Liver (tissue), 8 donors: ENCODE measurements at regions not wholly inside any gene's neighbourhood (a gene's known extent, or its start where the extent isn't known, plus 50 kb on each side); places are given as distances from the start of the nearest gene placed in this dataset.

Experiments
- DNase-seq: peaks from one replicate; pipeline ENCODE4 v3.0.0-alpha.2; 2017; ENCODE audit warnings: low spot score
- H3K27ac ChIP-seq, 2 donors: one replicate each; pipeline ENCODE4 v1.7.0; 2013; ENCODE audit warnings: inconsistent platforms in 2 of 2, low read length in 2 of 2, control low read depth in 1 of 2, low read depth in 1 of 2, mild to moderate bottlenecking in 1 of 2
- H3K27me3 ChIP-seq, 4 donors: one replicate each; pipeline versions ENCODE4 v1.6.1 to v1.7.0; 2013; ENCODE audit warnings: low read length in 3 of 4, inconsistent platforms in 1 of 4, mild to moderate bottlenecking in 1 of 4, moderate library complexity in 1 of 4; ENCODE audit not compliant: control insufficient read depth in 4 of 4, insufficient read depth in 4 of 4
- H3K36me3 ChIP-seq, 4 donors: one replicate each; pipeline versions ENCODE4 v1.6.1 to v1.7.0; 2013; ENCODE audit warnings: low read length in 3 of 4, mild to moderate bottlenecking in 3 of 4, low read depth in 1 of 4, moderate library complexity in 1 of 4; ENCODE audit not compliant: control insufficient read depth in 4 of 4, insufficient read depth in 3 of 4
- H3K4me1 ChIP-seq, 4 donors: one replicate each; pipeline versions ENCODE4 v1.6.1 to v1.7.0; 2013; ENCODE audit warnings: low read length in 3 of 4, mild to moderate bottlenecking in 3 of 4, moderate library complexity in 1 of 4; ENCODE audit not compliant: control insufficient read depth in 4 of 4, insufficient read depth in 4 of 4
- H3K4me3 ChIP-seq, 3 donors: one replicate each; pipeline versions ENCODE4 v1.6.1 to v1.7.0; 2013; ENCODE audit warnings: low read length in 3 of 3, control low read depth in 1 of 3, low read depth in 1 of 3, mild to moderate bottlenecking in 1 of 3
- H3K9ac ChIP-seq, 2 donors: one replicate each; pipeline ENCODE4 v1.7.0; 2013; ENCODE audit warnings: low read length in 2 of 2, mild to moderate bottlenecking in 2 of 2, moderate library complexity in 2 of 2, control low read depth in 1 of 2, low read depth in 1 of 2
- H3K9me3 ChIP-seq, 4 donors: one replicate each; pipeline versions ENCODE4 v1.6.1 to v1.7.0; 2013; ENCODE audit warnings: low read length in 3 of 4; ENCODE audit not compliant: control insufficient read depth in 4 of 4
- EGR1 ChIP-seq, 2 donors: IDR thresholded peaks; 2 replicates each; pipeline ENCODE4 v1.6.1; 2016 to 2018; ENCODE audit warnings: antibody characterized with exemption in 2 of 2, low read depth in 2 of 2
- FOXA1 ChIP-seq: IDR thresholded peaks from 2 replicates; pipeline ENCODE4 v1.6.1; 2016; ENCODE audit warnings: antibody characterized with exemption
- FOXA2 ChIP-seq: IDR thresholded peaks from 2 replicates; pipeline ENCODE4 v1.6.1; 2016; ENCODE audit warnings: antibody characterized with exemption
- GABPA ChIP-seq, 2 donors: IDR thresholded peaks in 1 of 2; conservative IDR thresholded peaks in 1 of 2; 2 replicates each; pipeline ENCODE4 v1.6.1; 2016; ENCODE audit warnings: antibody characterized with exemption in 2 of 2, mild to moderate bottlenecking in 1 of 2, moderate library complexity in 1 of 2
- HNF4A ChIP-seq, 2 donors: conservative IDR thresholded peaks; 2 replicates each; pipeline ENCODE4 v1.6.1; 2016; ENCODE audit warnings: antibody characterized with exemption in 2 of 2, mild to moderate bottlenecking in 2 of 2
- HNF4G ChIP-seq: IDR thresholded peaks from 2 replicates; pipeline ENCODE4 v1.6.1; 2016; ENCODE audit warnings: antibody characterized with exemption
- JUND ChIP-seq, 2 donors: IDR thresholded peaks; 2 replicates each; pipeline ENCODE4 v1.6.1; 2016; ENCODE audit warnings: antibody characterized with exemption in 2 of 2
- NR2F2 ChIP-seq: IDR thresholded peaks from 2 replicates; pipeline ENCODE4 v1.6.1; 2016; ENCODE audit warnings: antibody characterized with exemption
- RAD21 ChIP-seq, 2 donors: IDR thresholded peaks; 2 replicates each; pipeline ENCODE4 v1.6.1; 2016; ENCODE audit warnings: antibody characterized with exemption in 2 of 2, mild to moderate bottlenecking in 2 of 2
- RXRA ChIP-seq, 2 donors: IDR thresholded peaks; 2 replicates each; pipeline ENCODE4 v1.6.1; 2017 to 2018; ENCODE audit warnings: antibody characterized with exemption in 2 of 2, mild to moderate bottlenecking in 1 of 2
- SP1 ChIP-seq: IDR thresholded peaks from 2 replicates; pipeline ENCODE4 v1.6.1; 2018; ENCODE audit warnings: antibody characterized with exemption, mild to moderate bottlenecking
- TAF1 ChIP-seq: conservative IDR thresholded peaks from 2 replicates; pipeline ENCODE4 v1.6.1; 2016; ENCODE audit warnings: antibody characterized with exemption, mild to moderate bottlenecking
- YY1 ChIP-seq: IDR thresholded peaks from 2 replicates; pipeline ENCODE4 v1.6.1; 2016; ENCODE audit warnings: antibody characterized with exemption, mild to moderate bottlenecking
- WGBS: extraction: QIAGEN DNeasy Blood & Tissue Kit; methylation state at CpG from one replicate; pipeline ENCODE4 v1.1.7; 2013; 5-methylcytosine and 5-hydroxymethylcytosine counted together
- TF ChIP-seq, protein P1 (sequence below): IDR thresholded peaks from 2 replicates; pipeline ENCODE4 v1.6.1; 2016; ENCODE audit warnings: antibody characterized with exemption
- TF ChIP-seq, protein P2 (sequence below): fragments of 150-350 bp; IDR thresholded peaks from 2 replicates; pipeline ENCODE4 v1.5.1; 2017; ENCODE audit warnings: improper control_type of control experiment, low read depth, low read length; ENCODE audit not compliant: missing input control
- TF ChIP-seq, protein P3 (sequence below): IDR thresholded peaks from 2 replicates; pipeline ENCODE4 v1.6.1; 2016; ENCODE audit warnings: antibody characterized with exemption
- TF ChIP-seq, protein P4 (sequence below): IDR thresholded peaks from 2 replicates; pipeline ENCODE4 v1.6.1; 2016; ENCODE audit warnings: antibody characterized with exemption
- TF ChIP-seq, protein P5 (sequence below): IDR thresholded peaks from 2 replicates; pipeline ENCODE4 v1.6.1; 2016; ENCODE audit warnings: antibody characterized with exemption, mild to moderate bottlenecking
- donor health status: healthy.
- donor health status: healthy.
- donor health status: healthy.
- donor health status: healthy.
- donor health status: healthy.

DNA sequence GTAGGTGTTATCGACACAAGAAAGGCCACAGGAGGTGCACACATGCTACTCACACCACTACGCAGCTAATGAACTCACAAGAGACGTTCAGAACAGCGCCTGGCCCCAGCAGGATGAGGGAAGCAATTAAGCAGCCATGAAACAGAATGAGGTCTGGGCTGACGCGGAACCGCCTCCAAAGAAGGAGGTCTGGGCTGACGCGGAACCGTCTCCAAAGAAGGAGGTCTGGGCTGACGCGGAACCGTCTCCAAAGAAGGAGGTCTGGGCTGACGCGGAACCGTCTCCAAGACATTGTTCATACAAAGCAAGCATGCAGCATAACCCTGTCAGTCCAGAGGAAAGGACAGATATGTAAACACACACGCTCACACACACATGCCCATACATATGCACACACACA, 63.2 kb upstream of the ZNF354A start:
- DNase-seq, result no peak
- TF ChIP-seq YY1, result no peak
- TF ChIP-seq EGR1 (IDR thresholded peaks at IDR 0.05; ENCODE audit: low read depth in 2 of 2), result no peak
- no peak for TF ChIP-seq RXRA (IDR thresholded peaks at IDR 0.05)
- TF ChIP-seq HNF4A (conservative IDR thresholded peaks at IDR 0.05), result no peak
- TF ChIP-seq, protein P1, sequence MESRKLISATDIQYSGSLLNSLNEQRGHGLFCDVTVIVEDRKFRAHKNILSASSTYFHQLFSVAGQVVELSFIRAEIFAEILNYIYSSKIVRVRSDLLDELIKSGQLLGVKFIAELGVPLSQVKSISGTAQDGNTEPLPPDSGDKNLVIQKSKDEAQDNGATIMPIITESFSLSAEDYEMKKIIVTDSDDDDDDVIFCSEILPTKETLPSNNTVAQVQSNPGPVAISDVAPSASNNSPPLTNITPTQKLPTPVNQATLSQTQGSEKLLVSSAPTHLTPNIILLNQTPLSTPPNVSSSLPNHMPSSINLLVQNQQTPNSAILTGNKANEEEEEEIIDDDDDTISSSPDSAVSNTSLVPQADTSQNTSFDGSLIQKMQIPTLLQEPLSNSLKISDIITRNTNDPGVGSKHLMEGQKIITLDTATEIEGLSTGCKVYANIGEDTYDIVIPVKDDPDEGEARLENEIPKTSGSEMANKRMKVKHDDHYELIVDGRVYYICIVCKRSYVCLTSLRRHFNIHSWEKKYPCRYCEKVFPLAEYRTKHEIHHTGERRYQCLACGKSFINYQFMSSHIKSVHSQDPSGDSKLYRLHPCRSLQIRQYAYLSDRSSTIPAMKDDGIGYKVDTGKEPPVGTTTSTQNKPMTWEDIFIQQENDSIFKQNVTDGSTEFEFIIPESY, result no peak
- TF ChIP-seq NR2F2, result no peak
- TF ChIP-seq, protein P2, sequence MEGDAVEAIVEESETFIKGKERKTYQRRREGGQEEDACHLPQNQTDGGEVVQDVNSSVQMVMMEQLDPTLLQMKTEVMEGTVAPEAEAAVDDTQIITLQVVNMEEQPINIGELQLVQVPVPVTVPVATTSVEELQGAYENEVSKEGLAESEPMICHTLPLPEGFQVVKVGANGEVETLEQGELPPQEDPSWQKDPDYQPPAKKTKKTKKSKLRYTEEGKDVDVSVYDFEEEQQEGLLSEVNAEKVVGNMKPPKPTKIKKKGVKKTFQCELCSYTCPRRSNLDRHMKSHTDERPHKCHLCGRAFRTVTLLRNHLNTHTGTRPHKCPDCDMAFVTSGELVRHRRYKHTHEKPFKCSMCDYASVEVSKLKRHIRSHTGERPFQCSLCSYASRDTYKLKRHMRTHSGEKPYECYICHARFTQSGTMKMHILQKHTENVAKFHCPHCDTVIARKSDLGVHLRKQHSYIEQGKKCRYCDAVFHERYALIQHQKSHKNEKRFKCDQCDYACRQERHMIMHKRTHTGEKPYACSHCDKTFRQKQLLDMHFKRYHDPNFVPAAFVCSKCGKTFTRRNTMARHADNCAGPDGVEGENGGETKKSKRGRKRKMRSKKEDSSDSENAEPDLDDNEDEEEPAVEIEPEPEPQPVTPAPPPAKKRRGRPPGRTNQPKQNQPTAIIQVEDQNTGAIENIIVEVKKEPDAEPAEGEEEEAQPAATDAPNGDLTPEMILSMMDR, result no peak
- TF ChIP-seq SP1, result no peak
- TF ChIP-seq GABPA (IDR thresholded peaks at IDR 0.05 in 1 of 2, conservative IDR thresholded peaks at IDR 0.05 in 1 of 2), result no peak
- TF ChIP-seq, protein P3, sequence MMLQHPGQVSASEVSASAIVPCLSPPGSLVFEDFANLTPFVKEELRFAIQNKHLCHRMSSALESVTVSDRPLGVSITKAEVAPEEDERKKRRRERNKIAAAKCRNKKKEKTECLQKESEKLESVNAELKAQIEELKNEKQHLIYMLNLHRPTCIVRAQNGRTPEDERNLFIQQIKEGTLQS, result no peak
- TF ChIP-seq TAF1, result no peak
- TF ChIP-seq, protein P4, sequence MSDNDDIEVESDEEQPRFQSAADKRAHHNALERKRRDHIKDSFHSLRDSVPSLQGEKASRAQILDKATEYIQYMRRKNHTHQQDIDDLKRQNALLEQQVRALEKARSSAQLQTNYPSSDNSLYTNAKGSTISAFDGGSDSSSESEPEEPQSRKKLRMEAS, result no peak
- TF ChIP-seq HNF4G, result no peak
- no peak for TF ChIP-seq FOXA2
- TF ChIP-seq JUND (IDR thresholded peaks at IDR 0.05), result no peak
- TF ChIP-seq, protein P5, sequence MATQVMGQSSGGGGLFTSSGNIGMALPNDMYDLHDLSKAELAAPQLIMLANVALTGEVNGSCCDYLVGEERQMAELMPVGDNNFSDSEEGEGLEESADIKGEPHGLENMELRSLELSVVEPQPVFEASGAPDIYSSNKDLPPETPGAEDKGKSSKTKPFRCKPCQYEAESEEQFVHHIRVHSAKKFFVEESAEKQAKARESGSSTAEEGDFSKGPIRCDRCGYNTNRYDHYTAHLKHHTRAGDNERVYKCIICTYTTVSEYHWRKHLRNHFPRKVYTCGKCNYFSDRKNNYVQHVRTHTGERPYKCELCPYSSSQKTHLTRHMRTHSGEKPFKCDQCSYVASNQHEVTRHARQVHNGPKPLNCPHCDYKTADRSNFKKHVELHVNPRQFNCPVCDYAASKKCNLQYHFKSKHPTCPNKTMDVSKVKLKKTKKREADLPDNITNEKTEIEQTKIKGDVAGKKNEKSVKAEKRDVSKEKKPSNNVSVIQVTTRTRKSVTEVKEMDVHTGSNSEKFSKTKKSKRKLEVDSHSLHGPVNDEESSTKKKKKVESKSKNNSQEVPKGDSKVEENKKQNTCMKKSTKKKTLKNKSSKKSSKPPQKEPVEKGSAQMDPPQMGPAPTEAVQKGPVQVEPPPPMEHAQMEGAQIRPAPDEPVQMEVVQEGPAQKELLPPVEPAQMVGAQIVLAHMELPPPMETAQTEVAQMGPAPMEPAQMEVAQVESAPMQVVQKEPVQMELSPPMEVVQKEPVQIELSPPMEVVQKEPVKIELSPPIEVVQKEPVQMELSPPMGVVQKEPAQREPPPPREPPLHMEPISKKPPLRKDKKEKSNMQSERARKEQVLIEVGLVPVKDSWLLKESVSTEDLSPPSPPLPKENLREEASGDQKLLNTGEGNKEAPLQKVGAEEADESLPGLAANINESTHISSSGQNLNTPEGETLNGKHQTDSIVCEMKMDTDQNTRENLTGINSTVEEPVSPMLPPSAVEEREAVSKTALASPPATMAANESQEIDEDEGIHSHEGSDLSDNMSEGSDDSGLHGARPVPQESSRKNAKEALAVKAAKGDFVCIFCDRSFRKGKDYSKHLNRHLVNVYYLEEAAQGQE, result no peak
- no peak for TF ChIP-seq RAD21 (IDR thresholded peaks at IDR 0.05)
- no peak for TF ChIP-seq FOXA1
- 96% methylated on average over 17 of the region's 17 CpGs for WGBS

More for the DNA sequence above, 63.2 kb upstream of the ZNF354A start:
- H3K4me1 ChIP-seq, result no peaks in the 10 kb centered on the region
- H3K9ac ChIP-seq, result no peak overlapping the region
- H3K27me3 ChIP-seq, result no peaks in the 10 kb centered on the region
- no peak overlapping the region for H3K4me3 ChIP-seq
- H3K27ac ChIP-seq, result no peak overlapping the region
- no peaks in the 10 kb centered on the region for H3K36me3 ChIP-seq
- peaks cover 0 to 5% (median under 1%) of the 10 kb centered on the region in 4 donors for H3K9me3 ChIP-seq
